GM23248 (cell line): ENCODE measurements at regions not wholly inside any gene's neighbourhood (a gene's known extent, or its start where the extent isn't known, plus 50 kb on each side); places are given as distances from the start of the nearest gene placed in this dataset.

Experiments used
- DNase-seq: peaks from one replicate; pipeline ENCODE4 v3.0.0-alpha.2; 2015
- H2AFZ ChIP-seq: fragments of 200-600 bp; sonication (generic); 2 replicates; pipeline ENCODE4 v1.6.1; 2016; ENCODE audit warnings: antibody characterized with exemption
- H3F3A ChIP-seq: fragments of 200-600 bp; sonication (generic); 2 replicates; pipeline ENCODE4 v1.6.1; 2016; ENCODE audit warnings: mild to moderate bottlenecking, antibody characterized with exemption, mixed run types; ENCODE audit not compliant: insufficient read depth
- H3K27ac ChIP-seq: fragments of 200-600 bp; sonication (generic); 2 replicates; pipeline ENCODE4 v1.5.1; 2016; ENCODE audit warnings: mild to moderate bottlenecking
- H3K27me3 ChIP-seq: fragments of 200-600 bp; sonication (generic); replicated peaks from 2 replicates; pipeline ENCODE4 v1.6.1; 2016; ENCODE audit warnings: mild to moderate bottlenecking; ENCODE audit not compliant: insufficient read depth
- H3K36me3 ChIP-seq: fragments of 200-600 bp; sonication (generic); 2 replicates; pipeline ENCODE4 v1.6.1; 2016; ENCODE audit warnings: low read depth, mild to moderate bottlenecking
- H3K4me1 ChIP-seq: fragments of 200-600 bp; sonication (generic); 2 replicates; pipeline ENCODE4 v1.6.1; 2016; ENCODE audit warnings: mild to moderate bottlenecking; ENCODE audit not compliant: insufficient read depth
- H3K4me2 ChIP-seq: fragments of 200-600 bp; sonication (generic); one replicate; pipeline ENCODE4 v1.6.1; 2016; ENCODE audit warnings: mild to moderate bottlenecking; ENCODE audit not compliant: unreplicated experiment
- H3K4me3 ChIP-seq: fragments of 200-600 bp; sonication (generic); 2 replicates; pipeline ENCODE4 v1.5.1; 2016; ENCODE audit warnings: mild to moderate bottlenecking
- H3K79me2 ChIP-seq: fragments of 200-600 bp; sonication (generic); 2 replicates; pipeline ENCODE4 v1.6.1; 2016; ENCODE audit warnings: mild to moderate bottlenecking; ENCODE audit not compliant: insufficient read depth
- H3K9ac ChIP-seq: fragments of 200-600 bp; sonication (generic); 2 replicates; pipeline ENCODE4 v1.6.1; 2016; ENCODE audit warnings: mild to moderate bottlenecking
- H3K9me2 ChIP-seq: fragments of 200-600 bp; sonication (generic); 2 replicates; pipeline ENCODE4 v1.6.1; 2016; ENCODE audit warnings: mixed run types, mild to moderate bottlenecking, moderate library complexity; ENCODE audit not compliant: insufficient read depth
- H3K9me3 ChIP-seq: fragments of 200-600 bp; sonication (generic); one replicate; pipeline ENCODE4 v1.6.1; 2017; ENCODE audit warnings: low read depth
- H4K20me1 ChIP-seq: fragments of 200-600 bp; sonication (generic); 2 replicates; pipeline ENCODE4 v1.6.0; 2016; ENCODE audit not compliant: insufficient read depth
- EZH2 ChIP-seq: fragments of 200-600 bp; sonication (generic); IDR thresholded peaks from 2 replicates; pipeline ENCODE4 v1.6.1; 2018; ENCODE audit warnings: antibody characterized with exemption, mild to moderate bottlenecking; ENCODE audit not compliant: insufficient read depth, poor library complexity, severe bottlenecking
- EZH2phosphoT487 ChIP-seq: fragments of 200-600 bp; sonication (generic); IDR thresholded peaks from 2 replicates; pipeline ENCODE4 v1.6.1; 2018; ENCODE audit warnings: antibody characterized with exemption, moderate library complexity, mild to moderate bottlenecking, low read depth; ENCODE audit not compliant: insufficient read depth
- WGBS, 2 experiments: methylation state at CpG; one replicate each; pipeline ENCODE4 v1.1.6; 2015 to 2017; ENCODE audit warnings: low lambda C conversion rate in 2 of 2, low coverage in 1 of 2; ENCODE audit errors: missing lambda C conversion rate in 2 of 2; 5-methylcytosine and 5-hydroxymethylcytosine counted together
- in situ Hi-C: fragments of 300-500 bp; cut with MboI; formaldehyde crosslinking; loops from 2 replicates; pipeline ENCODE4 v1.15.0; 2020

DNA sequence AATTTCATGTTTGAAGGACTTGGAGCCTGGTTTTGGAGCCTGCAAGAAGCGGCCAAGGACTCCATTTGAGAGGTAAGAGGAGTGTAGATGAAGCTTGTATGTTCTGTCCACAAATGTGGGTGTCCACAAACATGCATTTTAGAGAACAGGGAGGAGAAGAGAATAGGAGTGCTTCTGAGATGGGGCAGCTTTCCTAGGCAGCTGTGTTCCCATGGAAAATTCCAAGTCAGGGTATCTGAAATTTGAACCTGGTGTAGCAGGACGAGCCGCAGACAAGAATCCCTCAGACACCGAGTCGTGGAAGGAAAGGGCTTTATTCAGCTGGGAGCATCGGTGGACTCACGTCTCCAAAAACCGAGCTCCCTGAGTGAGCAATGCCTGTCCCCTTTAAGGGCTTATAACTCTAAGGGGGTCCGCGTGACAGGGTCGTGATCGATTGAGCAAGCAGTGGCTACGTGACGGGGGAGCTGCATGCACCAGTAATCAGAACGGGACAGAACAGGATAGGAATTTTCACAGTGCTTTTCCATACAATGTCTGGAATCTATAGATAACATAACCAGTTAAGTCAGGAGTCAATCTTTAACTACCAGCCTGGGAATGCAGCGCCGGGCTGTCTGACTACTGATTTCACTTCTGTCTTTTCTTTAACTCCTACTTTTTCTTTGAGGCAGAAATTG, 71.4 kb upstream of the WDR72 start:
- Histone ChIP-seq H3K9ac (no peak overlapping the region), H3K36me3 (no peaks in the 10 kb centered on the region), H3K4me1 (no peaks in the 10 kb centered on the region), H3F3A (no peaks in the 10 kb centered on the region), H3K79me2 (no peaks in the 10 kb centered on the region), H3K27ac (no peak overlapping the region), H2AFZ (no peak overlapping the region), H3K4me2 (no peak overlapping the region), H3K27me3 (no peaks in the 10 kb centered on the region), H3K9me3 (no peaks in the 10 kb centered on the region), H3K4me3 (no peak overlapping the region), H3K9me2 (no peaks in the 10 kb centered on the region), H4K20me1 (no peaks in the 10 kb centered on the region)
- in situ Hi-C loops, result no loop called here
- TF ChIP-seq EZH2phosphoT487 (no peak), EZH2 (no peak)
- DNase-seq, result no peak
- 41 to 47% methylated on average over 17 of the region's 17 CpGs for WGBS, 2 experiments

- no peak overlapping the region for H3K4me2 ChIP-seq
- H3F3A ChIP-seq, result no peaks in the 10 kb centered on the region
- DNase-seq, result no peak
- H2AFZ ChIP-seq, result no peak overlapping the region
- TF ChIP-seq EZH2phosphoT487 (no peak), EZH2 (no peak)
- H3K9me2 ChIP-seq, result no peaks in the 10 kb centered on the region
- H3K27me3 ChIP-seq, result no peaks in the 10 kb centered on the region
- no peaks in the 10 kb centered on the region for H3K4me1 ChIP-seq
- H3K9me3 ChIP-seq, result no peaks in the 10 kb centered on the region
- no peak overlapping the region for H3K27ac ChIP-seq
- H4K20me1 ChIP-seq, result no peaks in the 10 kb centered on the region
- H3K9ac ChIP-seq, result no peak overlapping the region
- no peaks in the 10 kb centered on the region for H3K36me3 ChIP-seq
- in situ Hi-C loops, result no loop called here
- no peaks in the 10 kb centered on the region for H3K79me2 ChIP-seq
- H3K4me3 ChIP-seq, result no peak overlapping the region
- WGBS, 2 experiments, result 13 to 14% methylated on average over 2 of the region's 2 CpGs
Measured at GRCh38 chr15:53829923-53830459, 70.5 kb upstream of the WDR72 start.

GRCh38 chr15:53829471-53829870, 70.0 kb upstream of the WDR72 start:
- H3K9me3 ChIP-seq, result no peaks in the 10 kb centered on the region
- no peak overlapping the region for H3K4me3 ChIP-seq
- no peaks in the 10 kb centered on the region for H3K79me2 ChIP-seq
- TF ChIP-seq EZH2 (no peak), EZH2phosphoT487 (no peak)
- no peaks in the 10 kb centered on the region for H3F3A ChIP-seq
- H4K20me1 ChIP-seq, result no peaks in the 10 kb centered on the region
- H3K36me3 ChIP-seq, result no peaks in the 10 kb centered on the region
- DNase-seq, result no peak
- no peaks in the 10 kb centered on the region for H3K4me1 ChIP-seq
- no peaks in the 10 kb centered on the region for H3K27me3 ChIP-seq
- H3K27ac ChIP-seq, result no peak overlapping the region
- H3K9ac ChIP-seq, result no peak overlapping the region
- WGBS, 2 experiments, result 30 to 33% methylated on average over 3 of the region's 3 CpGs
- H3K9me2 ChIP-seq, result no peaks in the 10 kb centered on the region
- no peak overlapping the region for H3K4me2 ChIP-seq
- H2AFZ ChIP-seq, result no peak overlapping the region
- in situ Hi-C loops, result no loop called here

- TF ChIP-seq EZH2phosphoT487, result no peak
- no peak for TF ChIP-seq EZH2
- Histone ChIP-seq H3K9ac (no peak overlapping the region), H3K4me2 (no peak overlapping the region), H3K79me2 (no peaks in the 10 kb centered on the region), H3K9me3 (no peaks in the 10 kb centered on the region), H3K9me2 (no peaks in the 10 kb centered on the region), H4K20me1 (no peaks in the 10 kb centered on the region), H3F3A (no peaks in the 10 kb centered on the region), H2AFZ (no peak overlapping the region), H3K36me3 (no peaks in the 10 kb centered on the region), H3K27ac (no peak overlapping the region), H3K27me3 (no peaks in the 10 kb centered on the region), H3K4me3 (no peak overlapping the region), H3K4me1 (no peaks in the 10 kb centered on the region)
- no peak for DNase-seq
- WGBS, 2 experiments, result 15 to 17% methylated on average over 4 of the region's 4 CpGs
- in situ Hi-C loops, result no loop called here
Measured at GRCh38 chr15:53827355-53827754, 67.9 kb upstream of the WDR72 start.
